ENCODE measurements at regions not wholly inside any gene's neighbourhood (a gene's known extent, or its start where the extent isn't known, plus 50 kb on each side); places are given as distances from the start of the nearest gene placed in this dataset.

GRCh38 chr9:119963258-119963797, 594.1 kb upstream of the BRINP1 start:
- no peak overlapping the region for H3K4me3 ChIP-seq (ENCODE audit: low read depth, low read length)
- TF ChIP-seq, protein P1, sequence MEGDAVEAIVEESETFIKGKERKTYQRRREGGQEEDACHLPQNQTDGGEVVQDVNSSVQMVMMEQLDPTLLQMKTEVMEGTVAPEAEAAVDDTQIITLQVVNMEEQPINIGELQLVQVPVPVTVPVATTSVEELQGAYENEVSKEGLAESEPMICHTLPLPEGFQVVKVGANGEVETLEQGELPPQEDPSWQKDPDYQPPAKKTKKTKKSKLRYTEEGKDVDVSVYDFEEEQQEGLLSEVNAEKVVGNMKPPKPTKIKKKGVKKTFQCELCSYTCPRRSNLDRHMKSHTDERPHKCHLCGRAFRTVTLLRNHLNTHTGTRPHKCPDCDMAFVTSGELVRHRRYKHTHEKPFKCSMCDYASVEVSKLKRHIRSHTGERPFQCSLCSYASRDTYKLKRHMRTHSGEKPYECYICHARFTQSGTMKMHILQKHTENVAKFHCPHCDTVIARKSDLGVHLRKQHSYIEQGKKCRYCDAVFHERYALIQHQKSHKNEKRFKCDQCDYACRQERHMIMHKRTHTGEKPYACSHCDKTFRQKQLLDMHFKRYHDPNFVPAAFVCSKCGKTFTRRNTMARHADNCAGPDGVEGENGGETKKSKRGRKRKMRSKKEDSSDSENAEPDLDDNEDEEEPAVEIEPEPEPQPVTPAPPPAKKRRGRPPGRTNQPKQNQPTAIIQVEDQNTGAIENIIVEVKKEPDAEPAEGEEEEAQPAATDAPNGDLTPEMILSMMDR (IDR thresholded peaks at IDR 0.05; ENCODE audit: low read depth, low read length) = no peak
- DNase-seq = no peak
- H3K36me3 ChIP-seq = no peaks in the 10 kb centered on the region
- peaks cover 3% of the 10 kb centered on the region for H3K9me3 ChIP-seq (ENCODE audit: severe bottlenecking)
- no peaks in the 10 kb centered on the region for H3K27me3 ChIP-seq (ENCODE audit: insufficient read depth, low read depth, severe bottlenecking)
- H3K27ac ChIP-seq = no peak overlapping the region

DNA sequence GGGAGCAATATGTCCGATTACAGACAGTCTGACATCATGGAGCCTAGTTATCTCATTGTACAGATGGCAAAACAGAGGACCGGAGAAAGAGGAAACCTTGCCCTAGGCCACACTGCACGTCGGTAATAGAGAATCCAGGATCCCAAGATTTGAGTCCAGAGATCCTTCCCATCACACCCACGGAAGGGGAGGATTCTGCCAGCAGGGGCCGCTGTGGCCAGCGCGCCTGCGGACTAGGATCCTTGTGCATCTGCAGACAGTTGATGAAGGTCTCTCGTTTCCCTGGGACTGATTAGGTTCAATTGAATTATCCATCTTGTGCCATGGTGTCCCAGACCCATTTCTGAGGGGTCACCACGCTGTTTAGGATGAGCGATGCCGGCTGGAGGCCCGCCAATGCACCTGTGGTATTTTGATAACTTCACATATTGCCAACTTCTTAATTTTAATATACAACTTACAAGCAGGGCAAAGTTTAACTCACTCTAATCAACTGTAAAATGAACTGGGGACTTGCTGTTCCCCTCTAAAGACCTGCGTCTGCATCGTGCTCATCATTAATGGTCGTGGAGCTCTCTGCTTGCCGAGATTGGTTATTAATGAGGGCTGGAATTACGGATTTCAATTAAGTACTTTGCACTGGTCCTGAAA, 592.7 kb upstream of the BRINP1 start:
- Histone ChIP-seq H3K36me3 (0 out of 2 replicates have a peak, but pooled peaks cover 3% of the 10 kb centered on the region), H3K27me3 (ENCODE audit: insufficient read depth, low read depth, severe bottlenecking) (no peaks in the 10 kb centered on the region), H3K27ac (no peak overlapping the region), H3K4me3 (ENCODE audit: low read depth, low read length) (no peak overlapping the region), H3K9me3 (ENCODE audit: severe bottlenecking) (peaks cover under 1% of the 10 kb centered on the region)
- DNase-seq = peak; percentile 42
- TF ChIP-seq, protein P1 (IDR thresholded peaks at IDR 0.05; ENCODE audit: low read depth, low read length) = peak; percentile 83

- no peak overlapping the region for H3K27ac ChIP-seq
- DNase-seq = no peak
- H3K27me3 ChIP-seq (ENCODE audit: insufficient read depth, low read depth, severe bottlenecking) = no peaks in the 10 kb centered on the region
- TF ChIP-seq, protein P1 (IDR thresholded peaks at IDR 0.05; ENCODE audit: low read depth, low read length) = no peak
- no peak overlapping the region for H3K4me3 ChIP-seq (ENCODE audit: low read depth, low read length)
- no peaks in the 10 kb centered on the region for H3K9me3 ChIP-seq (ENCODE audit: severe bottlenecking)
- H3K36me3 ChIP-seq = 0 out of 2 replicates have a peak, but pooled peaks cover 3% of the 10 kb centered on the region
These were observed 590.8 kb upstream of the BRINP1 start for GRCh38 chr9:119959846-119960545.

- no peak for DNase-seq
- H3K9me3 ChIP-seq (ENCODE audit: severe bottlenecking) = no peaks in the 10 kb centered on the region
- 0 out of 2 replicates have a peak, but pooled peaks cover 3% of the 10 kb centered on the region for H3K36me3 ChIP-seq
- H3K27ac ChIP-seq = no peak overlapping the region
- no peaks in the 10 kb centered on the region for H3K27me3 ChIP-seq (ENCODE audit: insufficient read depth, low read depth, severe bottlenecking)
- TF ChIP-seq, protein P1 (IDR thresholded peaks at IDR 0.05; ENCODE audit: low read depth, low read length) = no peak
- no peak overlapping the region for H3K4me3 ChIP-seq (ENCODE audit: low read depth, low read length)
These were observed 586.9 kb upstream of the BRINP1 start for GRCh38 chr9:119956111-119956510.

GRCh38 chr9:119955276-119955675, 586.0 kb upstream of the BRINP1 start:
- no peak for DNase-seq
- H3K36me3 ChIP-seq = 0 out of 2 replicates have a peak, but pooled peaks cover 3% of the 10 kb centered on the region
- TF ChIP-seq, protein P1 (IDR thresholded peaks at IDR 0.05; ENCODE audit: low read depth, low read length) = no peak
- H3K27me3 ChIP-seq (ENCODE audit: insufficient read depth, low read depth, severe bottlenecking) = no peaks in the 10 kb centered on the region
- no peaks in the 10 kb centered on the region for H3K9me3 ChIP-seq (ENCODE audit: severe bottlenecking)
- no peak overlapping the region for H3K27ac ChIP-seq
- no peak overlapping the region for H3K4me3 ChIP-seq (ENCODE audit: low read depth, low read length)
